ENCODE measurements at regions not wholly inside any gene's neighbourhood (a gene's known extent, or its start where the extent isn't known, plus 50 kb on each side); places are given as distances from the start of the nearest gene placed in this dataset.
A peak's percentile ranks its signal among the peaks of the same experiment; 100 is the strongest.

GRCh38 chr4:132281733-132282132, 867.4 kb upstream of the PCDH10 start:
- Histone ChIP-seq H3K4me1 (ENCODE audit: insufficient read depth, low read length, poor library complexity, severe bottlenecking) (no peaks in the 10 kb centered on the region), H3K27me3 (replicated peaks; ENCODE audit: insufficient read depth, low read depth, low read length, poor library complexity) (no peaks in the 10 kb centered on the region), H3K27ac (ENCODE audit: low read depth, low read length, poor library complexity, severe bottlenecking) (no peak overlapping the region), H3K4me3 (ENCODE audit: low read depth, low read length, poor library complexity, severe bottlenecking) (no peak overlapping the region), H3K9me3 (ENCODE audit: low read depth, low read length, poor library complexity, severe bottlenecking) (peaks cover 8% of the 10 kb centered on the region), H3K36me3 (ENCODE audit: insufficient read depth, low read length, poor library complexity, severe bottlenecking) (no peaks in the 10 kb centered on the region)
- ChIA-PET CTCF (no interaction called here), POLR2A (ENCODE audit: low non-redundant PET) (no interaction called here)
- TF ChIP-seq EZH2 (IDR thresholded peaks at IDR 0.05; ENCODE audit: borderline replicate concordance, low read depth, low read length, poor library complexity, severe bottlenecking) (no peak), CTCF (conservative IDR thresholded peaks at IDR 0.05; ENCODE audit: low read depth, low read length) (no peak)
- intact Hi-C loops (cut with micrococcal nuclease; ENCODE audit: unreplicated experiment), result no loop called here
- DNase-seq (ENCODE audit: low spot score), result no peak
- no TSS peak for BruUV-seq (replicated peaks)

DNA sequence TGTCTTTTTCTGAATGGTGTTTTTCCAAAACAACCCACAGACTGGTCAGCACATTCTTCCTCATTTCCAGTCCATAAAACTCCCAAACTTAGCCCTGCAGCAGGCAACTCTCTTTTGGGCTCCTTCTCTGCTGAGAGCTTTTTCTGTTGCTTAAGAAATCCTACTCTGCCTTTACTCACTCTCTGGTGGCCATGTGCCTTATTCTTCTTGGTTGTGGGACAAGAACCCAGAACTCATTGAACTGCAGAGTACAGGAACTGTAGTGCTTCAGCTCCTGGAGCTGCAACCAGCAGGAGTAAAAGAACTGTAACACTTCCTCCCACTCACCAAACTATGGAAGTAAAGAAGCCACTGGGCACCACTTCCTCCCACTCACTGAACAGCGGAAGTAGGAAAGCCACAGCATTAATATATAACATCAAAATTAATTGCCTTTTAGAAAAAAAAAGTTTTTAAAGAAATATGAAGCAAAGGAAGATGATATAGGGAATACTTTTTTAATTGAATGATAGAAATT, 864.1 kb upstream of the PCDH10 start:
- BruUV-seq (replicated peaks), result no TSS peak
- Histone ChIP-seq H3K27ac (ENCODE audit: low read depth, low read length, poor library complexity, severe bottlenecking) (no peak overlapping the region), H3K9me3 (ENCODE audit: low read depth, low read length, poor library complexity, severe bottlenecking) (peaks cover 8% of the 10 kb centered on the region), H3K4me3 (ENCODE audit: low read depth, low read length, poor library complexity, severe bottlenecking) (no peak overlapping the region), H3K4me1 (ENCODE audit: insufficient read depth, low read length, poor library complexity, severe bottlenecking) (no peaks in the 10 kb centered on the region), H3K27me3 (replicated peaks; ENCODE audit: insufficient read depth, low read depth, low read length, poor library complexity) (no peaks in the 10 kb centered on the region), H3K36me3 (ENCODE audit: insufficient read depth, low read length, poor library complexity, severe bottlenecking) (no peaks in the 10 kb centered on the region)
- ChIA-PET CTCF (no interaction called here), POLR2A (ENCODE audit: low non-redundant PET) (no interaction called here)
- TF ChIP-seq EZH2 (IDR thresholded peaks at IDR 0.05; ENCODE audit: borderline replicate concordance, low read depth, low read length, poor library complexity, severe bottlenecking) (no peak), CTCF (conservative IDR thresholded peaks at IDR 0.05; ENCODE audit: low read depth, low read length) (no peak)
- DNase-seq (ENCODE audit: low spot score), result no peak
- intact Hi-C loops (cut with micrococcal nuclease; ENCODE audit: unreplicated experiment), result no loop called here

DNA sequence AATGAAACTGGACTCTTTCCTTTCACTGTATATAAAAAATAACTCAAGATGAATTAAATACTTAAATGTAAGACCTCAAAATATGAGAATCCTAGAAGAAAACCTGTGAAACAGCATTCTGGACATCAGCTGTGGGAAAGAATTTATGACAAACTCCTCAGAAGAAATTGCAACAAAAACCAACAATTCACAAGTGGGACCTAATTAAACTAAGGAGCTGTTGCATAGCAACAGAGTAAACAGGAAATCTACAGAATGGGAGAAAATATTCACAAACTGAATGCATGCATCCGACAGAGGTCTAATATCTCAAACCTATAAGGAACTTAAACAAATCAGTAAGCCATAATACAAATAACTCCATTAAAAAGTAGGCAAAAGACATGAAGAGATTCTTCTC, 851.7 kb upstream of the PCDH10 start:
- POLR2A ChIA-PET (ENCODE audit: low non-redundant PET), result no interaction called here
- CTCF ChIA-PET, result no interaction called here
- BruUV-seq (replicated peaks), result no TSS peak
- peak; percentile 12 for DNase-seq (ENCODE audit: low spot score)
- Histone ChIP-seq H3K9me3 (ENCODE audit: low read depth, low read length, poor library complexity, severe bottlenecking) (no peaks in the 10 kb centered on the region), H3K4me3 (ENCODE audit: low read depth, low read length, poor library complexity, severe bottlenecking) (no peak overlapping the region), H3K27me3 (replicated peaks; ENCODE audit: insufficient read depth, low read depth, low read length, poor library complexity) (no peaks in the 10 kb centered on the region), H3K27ac (ENCODE audit: low read depth, low read length, poor library complexity, severe bottlenecking) (no peak overlapping the region), H3K36me3 (ENCODE audit: insufficient read depth, low read length, poor library complexity, severe bottlenecking) (no peaks in the 10 kb centered on the region), H3K4me1 (ENCODE audit: insufficient read depth, low read length, poor library complexity, severe bottlenecking) (peaks cover 7% of the 10 kb centered on the region)
- TF ChIP-seq EZH2 (IDR thresholded peaks at IDR 0.05; ENCODE audit: borderline replicate concordance, low read depth, low read length, poor library complexity, severe bottlenecking), result no peak
- TF ChIP-seq CTCF (conservative IDR thresholded peaks at IDR 0.05; ENCODE audit: low read depth, low read length), result no peak
- intact Hi-C loops (cut with micrococcal nuclease; ENCODE audit: unreplicated experiment), result no loop called here
